NCI-H1105 (cell line): ENCODE measurements at regions not wholly inside any gene's neighbourhood (a gene's known extent, or its start where the extent isn't known, plus 50 kb on each side); places are given as distances from the start of the nearest gene placed in this dataset.
"Not testable (repeated sequence)": the region's sequence is repeated elsewhere in the genome, so short reads cannot be mapped to it uniquely, and the experiment has no call there.

Experiments
- DNase-seq: peaks from one replicate; lab custom pipeline; 2025; lab: John Stamatoyannopoulos, UW

GRCh38 chr5:164998590-164998989 is 1493.2 kb downstream of the MAT2B start:
- DNase-seq: no peak

- DNase-seq: no peak
These were observed 1495.2 kb downstream of the MAT2B start for GRCh38 chr5:165000479-165001190.

- no peak for DNase-seq
These were observed 1497.9 kb downstream of the MAT2B start for GRCh38 chr5:165003283-165003682.

- no peak for DNase-seq
These were observed 1498.8 kb downstream of the MAT2B start for GRCh38 chr5:165004175-165004574.

- DNase-seq: no peak
These were observed 1509.0 kb downstream of the MAT2B start for GRCh38 chr5:165014439-165014838.

- no peak for DNase-seq
These were observed 1509.7 kb downstream of the MAT2B start for GRCh38 chr5:165015126-165015525.

GRCh38 chr5:165015547-165015946 is 1510.1 kb downstream of the MAT2B start:
- DNase-seq: no peak

- no peak for DNase-seq
These were observed 1521.6 kb downstream of the MAT2B start for GRCh38 chr5:165026971-165027370.

- no peak for DNase-seq
These were observed 1522.9 kb downstream of the MAT2B start for GRCh38 chr5:165028356-165028755.

GRCh38 chr5:165029099-165029870 is 1523.9 kb downstream of the MAT2B start:
- DNase-seq: no peak

- DNase-seq: no peak
These were observed 1525.6 kb downstream of the MAT2B start for GRCh38 chr5:165030971-165031370.

- DNase-seq: no peak
These were observed 1526.0 kb downstream of the MAT2B start for GRCh38 chr5:165031371-165031770.

GRCh38 chr5:165035520-165035919 is 1530.1 kb downstream of the MAT2B start:
- DNase-seq: no peak

- DNase-seq: no peak
These were observed 1534.3 kb downstream of the MAT2B start for GRCh38 chr5:165039748-165040147.

- not testable (repeated sequence) for DNase-seq
These were observed 1540.5 kb downstream of the MAT2B start for GRCh38 chr5:165045941-165046340.

- no peak for DNase-seq
These were observed 1550.1 kb downstream of the MAT2B start for GRCh38 chr5:165055476-165055875.

- no peak for DNase-seq
These were observed 1551.7 kb downstream of the MAT2B start for GRCh38 chr5:165057145-165057544.

GRCh38 chr5:165066751-165067385 is 1561.4 kb downstream of the MAT2B start:
- DNase-seq: no peak

GRCh38 chr5:165076686-165077085 is 1571.3 kb downstream of the MAT2B start:
- no peak for DNase-seq

- DNase-seq: no peak
These were observed 1574.0 kb downstream of the MAT2B start for GRCh38 chr5:165079389-165079788.

- no peak for DNase-seq
These were observed 1578.0 kb downstream of the MAT2B start for GRCh38 chr5:165083394-165083793.

GRCh38 chr5:165086465-165086864 is 1581.0 kb downstream of the MAT2B start:
- no peak for DNase-seq

- no peak for DNase-seq
These were observed 1589.4 kb downstream of the MAT2B start for GRCh38 chr5:165094782-165095181.
